MM.1S (cell line): ENCODE measurements at regions not wholly inside any gene's neighbourhood (a gene's known extent, or its start where the extent isn't known, plus 50 kb on each side); places are given as distances from the start of the nearest gene placed in this dataset.

Experiments used
- DNase-seq: peaks from one replicate; pipeline ENCODE4 v3.0.0-alpha.2; 2015
- H2AFZ ChIP-seq: fragments of 300-600 bp; sonication (generic); 2 replicates; pipeline ENCODE4 v1.6.0; 2016; ENCODE audit warnings: antibody characterized with exemption, low read length
- H3F3A ChIP-seq: fragments of 300-600 bp; sonication (generic); 2 replicates; pipeline ENCODE4 v1.6.1; 2016; ENCODE audit warnings: mild to moderate bottlenecking, antibody characterized with exemption, low read length, moderate library complexity, mixed read lengths; ENCODE audit not compliant: insufficient read depth
- H3K27ac ChIP-seq: fragments of 300-600 bp; sonication (generic); 2 replicates; pipeline ENCODE4 v1.5.1; 2016; ENCODE audit warnings: mild to moderate bottlenecking, low read length
- H3K27me3 ChIP-seq: fragments of 300-600 bp; sonication (generic); replicated peaks from 2 replicates; pipeline ENCODE4 v1.6.0; 2016; ENCODE audit warnings: low read length; ENCODE audit not compliant: insufficient read depth
- H3K36me3 ChIP-seq: fragments of 300-600 bp; sonication (generic); replicated peaks from 2 replicates; pipeline ENCODE4 v1.6.1; 2016; ENCODE audit warnings: mild to moderate bottlenecking, low read length, mixed read lengths; ENCODE audit not compliant: insufficient read depth
- H3K4me1 ChIP-seq: fragments of 300-600 bp; sonication (generic); 2 replicates; pipeline ENCODE4 v1.6.1; 2016; ENCODE audit warnings: low read length, mixed read lengths
- H3K4me2 ChIP-seq: fragments of 300-600 bp; sonication (generic); 2 replicates; pipeline ENCODE4 v1.6.0; 2016; ENCODE audit warnings: low read depth, low read length
- H3K4me3 ChIP-seq: fragments of 300-600 bp; sonication (generic); 2 replicates; pipeline ENCODE4 v1.5.1; 2016; ENCODE audit warnings: low read length, mixed read lengths
- H3K79me2 ChIP-seq: fragments of 300-600 bp; sonication (generic); 2 replicates; pipeline ENCODE4 v1.6.1; 2016; ENCODE audit warnings: mixed run types, low read length, mixed read lengths
- H3K9ac ChIP-seq: fragments of 300-600 bp; sonication (generic); 2 replicates; pipeline ENCODE4 v1.6.1; 2016; ENCODE audit warnings: low read length, mixed read lengths
- H3K9me2 ChIP-seq: fragments of 300-600 bp; sonication (generic); replicated peaks from 2 replicates; pipeline ENCODE4 v1.6.1; 2016; ENCODE audit warnings: mild to moderate bottlenecking, low read length, mixed read lengths; ENCODE audit not compliant: insufficient read depth
- H3K9me3 ChIP-seq: fragments of 300-600 bp; sonication (generic); replicated peaks from 2 replicates; pipeline ENCODE4 v1.6.1; 2016; ENCODE audit warnings: mild to moderate bottlenecking, low read length, mixed read lengths; ENCODE audit not compliant: insufficient read depth
- H4K20me1 ChIP-seq: fragments of 300-600 bp; sonication (generic); 2 replicates; pipeline ENCODE4 v1.6.1; 2016; ENCODE audit warnings: mild to moderate bottlenecking, low read length, moderate library complexity, mixed read lengths; ENCODE audit not compliant: insufficient read depth
- CTCF ChIP-seq: fragments of 300-600 bp; sonication (generic); IDR thresholded peaks from 2 replicates; pipeline ENCODE4 v1.5.1; 2016; ENCODE audit warnings: antibody characterized with exemption, low read length, mixed read lengths
- EZH2 ChIP-seq: fragments of 300-600 bp; sonication (generic); optimal IDR thresholded peaks from 2 replicates; pipeline ENCODE3; 2017; ENCODE audit warnings: low read depth, mild to moderate bottlenecking, antibody characterized with exemption, low read length, mixed read lengths
- EZH2phosphoT487 ChIP-seq: fragments of 300-600 bp; sonication (generic); IDR thresholded peaks from 2 replicates; pipeline ENCODE4 v1.6.1; 2018; ENCODE audit warnings: antibody characterized with exemption, low read length

GRCh38 chr2:467543-467891 is 179.6 kb upstream of the ALKAL2 start:
- Histone ChIP-seq H2AFZ (no peak overlapping the region), H3K27ac (no peak overlapping the region), H3K4me3 (no peak overlapping the region), H4K20me1 (no peaks in the 10 kb centered on the region), H3K4me1 (no peaks in the 10 kb centered on the region), H3K36me3 (no peaks in the 10 kb centered on the region), H3K9me2 (no peaks in the 10 kb centered on the region), H3K9ac (no peak overlapping the region), H3K9me3 (no peaks in the 10 kb centered on the region), H3K79me2 (no peaks in the 10 kb centered on the region), H3K4me2 (no peak overlapping the region), H3F3A (no peaks in the 10 kb centered on the region), H3K27me3 (no peaks in the 10 kb centered on the region)
- no peak for DNase-seq
- TF ChIP-seq CTCF (no peak), EZH2 (no peak), EZH2phosphoT487 (no peak)

- H3K27ac ChIP-seq, result no peak overlapping the region
- no peak overlapping the region for H3K9ac ChIP-seq
- H2AFZ ChIP-seq, result no peak overlapping the region
- H3K9me2 ChIP-seq, result no peaks in the 10 kb centered on the region
- TF ChIP-seq EZH2phosphoT487 (no peak), CTCF (no peak), EZH2 (no peak)
- H3K27me3 ChIP-seq, result no peaks in the 10 kb centered on the region
- no peaks in the 10 kb centered on the region for H3K9me3 ChIP-seq
- no peak overlapping the region for H3K4me2 ChIP-seq
- no peak for DNase-seq
- H3K4me1 ChIP-seq, result no peaks in the 10 kb centered on the region
- no peak overlapping the region for H3K4me3 ChIP-seq
- no peaks in the 10 kb centered on the region for H3K79me2 ChIP-seq
- H3F3A ChIP-seq, result no peaks in the 10 kb centered on the region
- no peaks in the 10 kb centered on the region for H3K36me3 ChIP-seq
- H4K20me1 ChIP-seq, result no peaks in the 10 kb centered on the region
Measured at GRCh38 chr2:467101-467500, 179.2 kb upstream of the ALKAL2 start.

DNA sequence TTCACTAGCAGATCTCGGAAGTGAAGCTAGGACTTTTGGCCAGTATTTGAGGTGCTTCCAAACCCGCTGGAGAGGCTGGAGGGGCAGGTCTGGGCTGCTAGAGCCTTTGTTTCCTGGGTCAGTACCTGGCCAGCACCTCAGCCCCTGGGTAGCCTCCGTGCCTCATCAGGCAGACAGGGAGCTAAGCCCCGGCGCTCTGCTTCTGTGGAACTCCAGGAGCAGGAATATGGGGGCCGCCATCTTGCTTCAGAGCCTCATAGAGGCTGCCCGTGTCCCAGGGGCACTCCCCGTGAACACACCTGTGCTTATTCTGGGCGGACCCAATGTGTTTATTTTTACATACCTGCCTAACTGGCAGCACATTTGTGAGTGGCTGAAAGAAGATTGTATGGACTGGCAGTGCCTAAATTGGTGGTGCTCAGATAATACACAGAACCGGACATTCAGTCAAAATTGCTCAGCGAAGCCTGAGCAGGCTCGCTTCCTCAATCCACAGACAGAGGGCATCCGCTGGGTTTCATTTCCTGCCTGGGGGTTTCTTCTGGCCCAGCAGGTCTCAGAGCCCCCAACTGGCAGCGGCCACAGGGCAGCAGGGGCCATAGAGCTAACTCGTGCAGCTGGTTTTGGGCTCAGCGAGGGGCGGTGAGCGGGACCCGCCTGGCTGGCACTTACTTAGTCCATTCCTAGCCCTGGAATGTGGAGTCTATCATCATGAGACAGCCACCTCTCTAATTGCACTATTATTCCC is 176.8 kb upstream of the ALKAL2 start:
- H3K36me3 ChIP-seq, result no peaks in the 10 kb centered on the region
- no peaks in the 10 kb centered on the region for H3K4me1 ChIP-seq
- H3K27me3 ChIP-seq, result no peaks in the 10 kb centered on the region
- no peak overlapping the region for H3K9ac ChIP-seq
- no peak overlapping the region for H3K27ac ChIP-seq
- H2AFZ ChIP-seq, result no peak overlapping the region
- no peaks in the 10 kb centered on the region for H3K9me3 ChIP-seq
- H3K79me2 ChIP-seq, result no peaks in the 10 kb centered on the region
- no peak for DNase-seq
- H3K9me2 ChIP-seq, result no peaks in the 10 kb centered on the region
- TF ChIP-seq EZH2 (no peak), CTCF (no peak), EZH2phosphoT487 (no peak)
- H3F3A ChIP-seq, result no peaks in the 10 kb centered on the region
- no peak overlapping the region for H3K4me2 ChIP-seq
- H3K4me3 ChIP-seq, result no peak overlapping the region
- H4K20me1 ChIP-seq, result no peaks in the 10 kb centered on the region
